NCI-H1105 treated with DMSO at 0.1 percent for 48 hours (cell line): ENCODE measurements at regions not wholly inside any gene's neighbourhood (a gene's known extent, or its start where the extent isn't known, plus 50 kb on each side); places are given as distances from the start of the nearest gene placed in this dataset.
"Not testable (repeated sequence)": the region's sequence is repeated elsewhere in the genome, so short reads cannot be mapped to it uniquely, and the experiment has no call there.

Experiments used
- DNase-seq: peaks from one replicate; lab custom pipeline; 2025; lab: John Stamatoyannopoulos, UW

GRCh38 chr17:71085238-71086033 lies 916.1 kb downstream of the KCNJ2 start:
- peak; percentile 27 for DNase-seq

- DNase-seq: no peak
These were observed 920.1 kb downstream of the KCNJ2 start for GRCh38 chr17:71089431-71089830.

GRCh38 chr17:71098071-71098470 lies 928.7 kb downstream of the KCNJ2 start:
- DNase-seq: peak; percentile 67

GRCh38 chr17:71099003-71099714 lies 929.8 kb downstream of the KCNJ2 start:
- DNase-seq: no peak

GRCh38 chr17:71102777-71103176 lies 933.4 kb downstream of the KCNJ2 start:
- no peak for DNase-seq

GRCh38 chr17:71104225-71104624 lies 934.9 kb downstream of the KCNJ2 start:
- no peak for DNase-seq

GRCh38 chr17:71106056-71106455 lies 936.7 kb downstream of the KCNJ2 start:
- DNase-seq: not testable (repeated sequence)

- no peak for DNase-seq
These were observed 937.8 kb downstream of the KCNJ2 start for GRCh38 chr17:71107136-71107535.

- no peak for DNase-seq
These were observed 940.4 kb downstream of the KCNJ2 start for GRCh38 chr17:71109697-71110096.

- no peak for DNase-seq
These were observed 941.0 kb downstream of the KCNJ2 start for GRCh38 chr17:71110326-71110725.

- no peak for DNase-seq
These were observed 942.1 kb downstream of the KCNJ2 start for GRCh38 chr17:71111460-71111859.

- no peak for DNase-seq
These were observed 942.6 kb downstream of the KCNJ2 start for GRCh38 chr17:71111934-71112333.

GRCh38 chr17:71113347-71113746 lies 944.0 kb downstream of the KCNJ2 start:
- DNase-seq: no peak

GRCh38 chr17:71114911-71115668 lies 945.8 kb downstream of the KCNJ2 start:
- DNase-seq: no peak

GRCh38 chr17:71115669-71115972 lies 946.3 kb downstream of the KCNJ2 start:
- no peak for DNase-seq

GRCh38 chr17:71117466-71117865 lies 948.1 kb downstream of the KCNJ2 start:
- DNase-seq: no peak

GRCh38 chr17:71118039-71118438 lies 948.7 kb downstream of the KCNJ2 start:
- DNase-seq: peak; percentile 50

GRCh38 chr17:71127416-71127815 lies 958.1 kb downstream of the KCNJ2 start:
- DNase-seq: no peak

GRCh38 chr17:71142333-71142732 lies 973.0 kb downstream of the KCNJ2 start:
- no peak for DNase-seq

GRCh38 chr17:71145486-71145885 lies 975.3 kb upstream of the SOX9 start:
- DNase-seq: no peak

GRCh38 chr17:71147906-71148305 lies 972.9 kb upstream of the SOX9 start:
- DNase-seq: no peak

- DNase-seq: no peak
These were observed 971.2 kb upstream of the SOX9 start for GRCh38 chr17:71149607-71150006.

- no peak for DNase-seq
These were observed 963.5 kb upstream of the SOX9 start for GRCh38 chr17:71157297-71157696.
